ENCODE measurements at regions not wholly inside any gene's neighbourhood (a gene's known extent, or its start where the extent isn't known, plus 50 kb on each side); places are given as distances from the start of the nearest gene placed in this dataset.

- DNase-seq: no peak
Observed at GRCh38 chr2:62297624-62298010, 101.7 kb downstream of the B3GNT2 start.

- DNase-seq: no peak
Observed at GRCh38 chr2:62296832-62297623, 101.1 kb downstream of the B3GNT2 start.

GRCh38 chr2:62296034-62296831 is 100.3 kb downstream of the B3GNT2 start:
- no peak for DNase-seq

- DNase-seq: no peak
Observed at GRCh38 chr2:62293490-62294271, 97.8 kb downstream of the B3GNT2 start.

GRCh38 chr2:62293151-62293489 is 97.2 kb downstream of the B3GNT2 start:
- DNase-seq: no peak

GRCh38 chr2:62292190-62292589 is 96.3 kb downstream of the B3GNT2 start:
- no peak for DNase-seq

GRCh38 chr2:62291517-62292137 is 95.7 kb downstream of the B3GNT2 start:
- DNase-seq: no peak

GRCh38 chr2:62291052-62291451 is 95.1 kb downstream of the B3GNT2 start:
- DNase-seq: no peak

GRCh38 chr2:62287899-62288880 is 92.3 kb downstream of the B3GNT2 start:
- no peak for DNase-seq

GRCh38 chr2:62287282-62287681 is 91.4 kb downstream of the B3GNT2 start:
- no peak for DNase-seq

- no peak for DNase-seq
Observed at GRCh38 chr2:62286089-62286785, 90.3 kb downstream of the B3GNT2 start.

GRCh38 chr2:62284980-62285379 is 89.1 kb downstream of the B3GNT2 start:
- DNase-seq: no peak

- DNase-seq: no peak
Observed at GRCh38 chr2:62284471-62284870, 88.6 kb downstream of the B3GNT2 start.

GRCh38 chr2:62283147-62283546 is 87.2 kb downstream of the B3GNT2 start:
- no peak for DNase-seq

- DNase-seq: no peak
Observed at GRCh38 chr2:62281663-62282062, 85.7 kb downstream of the B3GNT2 start.

- no peak for DNase-seq
Observed at GRCh38 chr2:62277688-62278087, 81.8 kb downstream of the B3GNT2 start.
